Mesenchymal stem cell (in vitro differentiated cells and primary cell): ENCODE measurements at regions not wholly inside any gene's neighbourhood (a gene's known extent, or its start where the extent isn't known, plus 50 kb on each side); places are given as distances from the start of the nearest gene placed in this dataset.

Source experiments
- DNase-seq: peaks from one replicate; pipeline ENCODE4 v3.0.0-alpha.2; 2013
- H2AFZ ChIP-seq: one replicate; pipeline ENCODE4 v1.6.1; 2013; ENCODE audit warnings: low read depth, mild to moderate bottlenecking, control low read depth, inconsistent platforms, low read length, moderate library complexity
- H2AK5ac ChIP-seq: 2 replicates; pipeline ENCODE4 v1.6.1; 2013; ENCODE audit warnings: low read length, moderate library complexity, mild to moderate bottlenecking, inconsistent platforms; ENCODE audit not compliant: severe bottlenecking
- H2BK120ac ChIP-seq: one replicate; pipeline ENCODE4 v1.6.1; 2013; ENCODE audit warnings: low read depth, mild to moderate bottlenecking, inconsistent platforms, low read length, moderate library complexity
- H2BK12ac ChIP-seq, 2 experiments: one replicate each; pipeline ENCODE4 v1.6.1; 2013; ENCODE audit warnings: inconsistent platforms in 2 of 2, low read length in 2 of 2, mild to moderate bottlenecking in 2 of 2, moderate library complexity in 2 of 2, control low read depth in 1 of 2
- H2BK15ac ChIP-seq: one replicate; pipeline ENCODE4 v1.6.1; 2013; ENCODE audit warnings: mild to moderate bottlenecking, low read depth, inconsistent platforms; ENCODE audit not compliant: poor library complexity, severe bottlenecking
- H2BK5ac ChIP-seq: 2 replicates; pipeline ENCODE4 v1.6.1; 2013; ENCODE audit warnings: low read depth, mild to moderate bottlenecking, low read length, control low read depth, inconsistent platforms; ENCODE audit not compliant: poor library complexity, severe bottlenecking
- H3K14ac ChIP-seq, 2 experiments: one replicate each; pipeline ENCODE4 v1.6.1; 2013; ENCODE audit warnings: inconsistent platforms in 2 of 2, low read length in 2 of 2, control low read depth in 1 of 2, mild to moderate bottlenecking in 1 of 2, moderate library complexity in 1 of 2
- H3K18ac ChIP-seq, 2 experiments: one replicate each; pipeline ENCODE4 v1.6.1; 2013; ENCODE audit warnings: inconsistent platforms in 2 of 2, low read length in 2 of 2, control low read depth in 1 of 2, low read depth in 1 of 2, mild to moderate bottlenecking in 1 of 2
- H3K23ac ChIP-seq, 2 experiments: one replicate each; pipeline ENCODE4 v1.6.1; 2013; ENCODE audit warnings: inconsistent platforms in 2 of 2, low read length in 2 of 2, mild to moderate bottlenecking in 2 of 2, moderate library complexity in 2 of 2, control low read depth in 1 of 2
- H3K27ac ChIP-seq: 2 replicates; pipeline ENCODE4 v1.5.1; 2013; ENCODE audit warnings: mild to moderate bottlenecking, moderate library complexity, low read length, control low read depth, inconsistent platforms; ENCODE audit not compliant: poor library complexity, severe bottlenecking
- H3K27me3 ChIP-seq, 2 experiments: 2 replicates each; pipeline versions ENCODE4 v1.6.1 to v1.7.0; 2013; ENCODE audit warnings: low read length in 2 of 2, mild to moderate bottlenecking in 2 of 2, moderate library complexity in 2 of 2, control low read depth in 1 of 2, inconsistent platforms in 1 of 2; ENCODE audit not compliant: control insufficient read depth in 1 of 2, insufficient read depth in 1 of 2
- H3K36me3 ChIP-seq, 2 experiments: 2 replicates each; pipeline versions ENCODE4 v1.6.1 to v1.7.0; 2013; ENCODE audit warnings: low read length in 2 of 2, control low read depth in 1 of 2, inconsistent platforms in 1 of 2, low read depth in 1 of 2, mild to moderate bottlenecking in 1 of 2; ENCODE audit not compliant: insufficient read depth in 2 of 2, control insufficient read depth in 1 of 2
- H3K4ac ChIP-seq, 2 experiments: one replicate each; pipeline ENCODE4 v1.6.1; 2013; ENCODE audit warnings: inconsistent platforms in 2 of 2, low read length in 2 of 2, mild to moderate bottlenecking in 2 of 2, moderate library complexity in 2 of 2, control low read depth in 1 of 2, low read depth in 1 of 2
- H3K4me1 ChIP-seq: 2 replicates; pipeline ENCODE4 v1.6.1; 2013; ENCODE audit warnings: low read depth, low read length, control low read depth; ENCODE audit not compliant: control insufficient read depth, insufficient read depth
- H3K4me2 ChIP-seq: 2 replicates; pipeline ENCODE4 v1.6.1; 2013; ENCODE audit warnings: low read length, mild to moderate bottlenecking, inconsistent platforms; ENCODE audit not compliant: poor library complexity, severe bottlenecking
- H3K4me3 ChIP-seq, 2 experiments: 2 replicates each; pipeline versions ENCODE4 v1.5.1 to v1.7.0; 2013; ENCODE audit warnings: low read length in 2 of 2, mild to moderate bottlenecking in 2 of 2, control low read depth in 1 of 2, low read depth in 1 of 2; ENCODE audit not compliant: insufficient read depth in 1 of 2
- H3K79me1 ChIP-seq: replicated peaks from 2 replicates; pipeline ENCODE4 v1.6.1; 2013; ENCODE audit warnings: mild to moderate bottlenecking, control low read depth, low read length, inconsistent platforms; ENCODE audit not compliant: poor library complexity, severe bottlenecking
- H3K9ac ChIP-seq: 2 replicates; pipeline ENCODE4 v1.7.0; 2013; ENCODE audit warnings: mild to moderate bottlenecking, low read length, moderate library complexity
- H3K9me3 ChIP-seq: 2 replicates; pipeline ENCODE4 v1.7.0; 2013; ENCODE audit warnings: mild to moderate bottlenecking, low read length; ENCODE audit not compliant: control insufficient read depth
- H4K8ac ChIP-seq: one replicate; pipeline ENCODE4 v1.6.1; 2013; ENCODE audit warnings: inconsistent platforms, mild to moderate bottlenecking, low read length, moderate library complexity
- H4K91ac ChIP-seq: one replicate; pipeline ENCODE4 v1.6.1; 2013; ENCODE audit warnings: mild to moderate bottlenecking, low read length, inconsistent platforms
- WGBS: methylation state at CpG from one replicate; pipeline ENCODE4 v1.1.7; 2013; ENCODE audit warnings: mixed read lengths; 5-methylcytosine and 5-hydroxymethylcytosine counted together

- DNase-seq: no peak
- no peak overlapping the region for H3K27ac ChIP-seq
- no peak overlapping the region for H3K4ac ChIP-seq
- H3K18ac ChIP-seq: no peak overlapping the region
- H4K8ac ChIP-seq: no peak overlapping the region
- no peak overlapping the region for H3K14ac ChIP-seq
- no peak overlapping the region for H2BK5ac ChIP-seq
- no peaks in the 10 kb centered on the region for H3K27me3 ChIP-seq
- WGBS: 71% methylated on average over 1 of the region's 2 CpGs
- H3K4me2 ChIP-seq: no peak overlapping the region
- H2AFZ ChIP-seq: no peak overlapping the region
- H3K79me1 ChIP-seq: no peaks in the 10 kb centered on the region
- H3K23ac ChIP-seq: no peak overlapping the region
- H4K91ac ChIP-seq: no peak overlapping the region
- H2AK5ac ChIP-seq: no peak overlapping the region
- H3K9me3 ChIP-seq: no peaks in the 10 kb centered on the region
- no peak overlapping the region for H3K4me3 ChIP-seq
- no peak overlapping the region for H3K9ac ChIP-seq
- H3K4me1 ChIP-seq: peaks cover 2% of the 10 kb centered on the region
- no peak overlapping the region for H2BK120ac ChIP-seq
- no peak overlapping the region for H2BK12ac ChIP-seq
- no peak overlapping the region for H2BK15ac ChIP-seq
- no peaks in the 10 kb centered on the region for H3K36me3 ChIP-seq
Measured at GRCh38 chr5:54655761-54656160, 138.2 kb downstream of the SNX18 start.

- H2BK12ac ChIP-seq: no peak overlapping the region
- no peaks in the 10 kb centered on the region for H3K36me3 ChIP-seq
- no peak overlapping the region for H3K27ac ChIP-seq
- H3K4me1 ChIP-seq: peaks cover 2% of the 10 kb centered on the region
- WGBS: 93% methylated on average over 1 of the region's 1 CpG
- H4K91ac ChIP-seq: no peak overlapping the region
- H3K23ac ChIP-seq: no peak overlapping the region
- no peak overlapping the region for H3K4me2 ChIP-seq
- no peak overlapping the region for H2BK5ac ChIP-seq
- no peak overlapping the region for H2AK5ac ChIP-seq
- no peak overlapping the region for H3K14ac ChIP-seq
- H2AFZ ChIP-seq: no peak overlapping the region
- H2BK120ac ChIP-seq: no peak overlapping the region
- no peaks in the 10 kb centered on the region for H3K79me1 ChIP-seq
- H3K9ac ChIP-seq: no peak overlapping the region
- DNase-seq: no peak
- no peak overlapping the region for H3K4ac ChIP-seq
- H3K27me3 ChIP-seq: no peaks in the 10 kb centered on the region
- H4K8ac ChIP-seq: no peak overlapping the region
- no peak overlapping the region for H3K18ac ChIP-seq
- no peak overlapping the region for H3K4me3 ChIP-seq
- H2BK15ac ChIP-seq: no peak overlapping the region
- H3K9me3 ChIP-seq: no peaks in the 10 kb centered on the region
Measured at GRCh38 chr5:54655266-54655665, 137.7 kb downstream of the SNX18 start.

GRCh38 chr5:54653956-54654614, 136.5 kb downstream of the SNX18 start:
- no peak overlapping the region for H3K23ac ChIP-seq
- WGBS: 95% methylated on average over 2 of the region's 2 CpGs
- H3K36me3 ChIP-seq: peaks cover 0 to 2% of the 10 kb centered on the region in 2 experiments
- no peak overlapping the region for H3K4me3 ChIP-seq
- no peak overlapping the region for H2BK15ac ChIP-seq
- H3K27ac ChIP-seq: no peak overlapping the region
- no peak overlapping the region for H2BK5ac ChIP-seq
- H2BK120ac ChIP-seq: no peak overlapping the region
- H2BK12ac ChIP-seq: no peak overlapping the region
- no peaks in the 10 kb centered on the region for H3K27me3 ChIP-seq
- no peaks in the 10 kb centered on the region for H3K9me3 ChIP-seq
- DNase-seq: no peak
- no peaks in the 10 kb centered on the region for H3K4me1 ChIP-seq
- no peak overlapping the region for H3K14ac ChIP-seq
- H4K8ac ChIP-seq: no peak overlapping the region
- no peak overlapping the region for H3K4me2 ChIP-seq
- H3K9ac ChIP-seq: no peak overlapping the region
- peak overlapping the region in 1 of 2 experiments; percentile 57 for H3K18ac ChIP-seq
- no peak overlapping the region for H3K4ac ChIP-seq
- H3K79me1 ChIP-seq: no peaks in the 10 kb centered on the region
- H2AFZ ChIP-seq: no peak overlapping the region
- H4K91ac ChIP-seq: no peak overlapping the region
- H2AK5ac ChIP-seq: no peak overlapping the region

- Histone ChIP-seq H3K4me1 (peaks cover 4% of the 10 kb centered on the region), H2BK12ac (no peak overlapping the region), H3K9me3 (no peaks in the 10 kb centered on the region), H3K4me3 (no peak overlapping the region), H3K23ac (no peak overlapping the region), H2BK15ac (no peak overlapping the region), H3K79me1 (no peaks in the 10 kb centered on the region), H2AK5ac (no peak overlapping the region), H3K27me3 (no peaks in the 10 kb centered on the region), H2AFZ (no peak overlapping the region), H3K4ac (no peak overlapping the region), H2BK5ac (no peak overlapping the region), H4K8ac (no peak overlapping the region), H3K36me3 (peaks cover 0 to 4% of the 10 kb centered on the region in 2 experiments), H4K91ac (no peak overlapping the region), H2BK120ac (no peak overlapping the region), H3K4me2 (no peak overlapping the region), H3K27ac (no peak overlapping the region), H3K9ac (no peak overlapping the region), H3K18ac (no peak overlapping the region), H3K14ac (no peak overlapping the region)
- 90% methylated on average over 4 of the region's 6 CpGs for WGBS
- DNase-seq: no peak
Measured at GRCh38 chr5:54651482-54652076, 134.0 kb downstream of the SNX18 start.
